ENCODE measurements at regions not wholly inside any gene's neighbourhood (a gene's known extent, or its start where the extent isn't known, plus 50 kb on each side); places are given as distances from the start of the nearest gene placed in this dataset.

DNA sequence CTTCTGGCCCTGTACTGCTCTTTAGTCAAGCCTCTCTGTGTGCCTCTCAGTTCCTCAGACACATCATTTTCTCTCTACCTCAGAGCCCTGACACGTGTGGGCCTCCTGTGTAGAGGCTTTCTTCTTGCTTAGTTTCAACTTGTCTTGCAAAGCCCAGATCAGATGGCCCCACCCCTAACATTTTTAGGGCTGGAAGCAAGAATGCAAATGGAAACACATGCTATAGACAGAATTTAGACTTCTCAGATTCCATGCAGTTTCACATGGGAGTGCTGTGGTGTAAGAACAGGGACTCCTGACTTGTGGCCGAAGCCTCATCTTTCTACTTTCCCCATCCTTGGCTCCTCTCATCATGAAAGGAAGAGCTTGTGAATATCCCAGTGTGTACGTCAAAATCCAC is 350.7 kb downstream of the DCHS2 start:
- H3K9me3 ChIP-seq (ENCODE audit: insufficient read depth, low read length), result no peaks in the 10 kb centered on the region
- no peaks in the 10 kb centered on the region for H4K20me1 ChIP-seq (ENCODE audit: low read depth, low read length)
- no peaks in the 10 kb centered on the region for H3K9me2 ChIP-seq (replicated peaks; ENCODE audit: insufficient read depth, low read length)
- H3K9ac ChIP-seq (ENCODE audit: low read length), result no peak overlapping the region
- no peak for TF ChIP-seq EZH2phosphoT487 (conservative IDR thresholded peaks at IDR 0.05; ENCODE audit: low read length)
- TF ChIP-seq, protein P1, sequence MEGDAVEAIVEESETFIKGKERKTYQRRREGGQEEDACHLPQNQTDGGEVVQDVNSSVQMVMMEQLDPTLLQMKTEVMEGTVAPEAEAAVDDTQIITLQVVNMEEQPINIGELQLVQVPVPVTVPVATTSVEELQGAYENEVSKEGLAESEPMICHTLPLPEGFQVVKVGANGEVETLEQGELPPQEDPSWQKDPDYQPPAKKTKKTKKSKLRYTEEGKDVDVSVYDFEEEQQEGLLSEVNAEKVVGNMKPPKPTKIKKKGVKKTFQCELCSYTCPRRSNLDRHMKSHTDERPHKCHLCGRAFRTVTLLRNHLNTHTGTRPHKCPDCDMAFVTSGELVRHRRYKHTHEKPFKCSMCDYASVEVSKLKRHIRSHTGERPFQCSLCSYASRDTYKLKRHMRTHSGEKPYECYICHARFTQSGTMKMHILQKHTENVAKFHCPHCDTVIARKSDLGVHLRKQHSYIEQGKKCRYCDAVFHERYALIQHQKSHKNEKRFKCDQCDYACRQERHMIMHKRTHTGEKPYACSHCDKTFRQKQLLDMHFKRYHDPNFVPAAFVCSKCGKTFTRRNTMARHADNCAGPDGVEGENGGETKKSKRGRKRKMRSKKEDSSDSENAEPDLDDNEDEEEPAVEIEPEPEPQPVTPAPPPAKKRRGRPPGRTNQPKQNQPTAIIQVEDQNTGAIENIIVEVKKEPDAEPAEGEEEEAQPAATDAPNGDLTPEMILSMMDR (IDR thresholded peaks at IDR 0.05; ENCODE audit: insufficient read depth, low read length, poor library complexity, severe bottlenecking), result no peak
- H2AFZ ChIP-seq (ENCODE audit: low read depth, low read length, severe bottlenecking), result no peak overlapping the region
- no peak overlapping the region for H3K4me2 ChIP-seq (ENCODE audit: low read depth, low read length, poor library complexity, severe bottlenecking)
- H3K4me3 ChIP-seq (ENCODE audit: insufficient read depth, low read length, poor library complexity, severe bottlenecking), result no peak overlapping the region
- H3K27me3 ChIP-seq (ENCODE audit: low read length), result no peaks in the 10 kb centered on the region
- H3K27ac ChIP-seq (ENCODE audit: low read depth, low read length), result no peak overlapping the region
- no peaks in the 10 kb centered on the region for H3F3A ChIP-seq (ENCODE audit: insufficient read depth)
- H3K79me2 ChIP-seq (ENCODE audit: insufficient read depth, low read length), result no peaks in the 10 kb centered on the region
- no peaks in the 10 kb centered on the region for H3K36me3 ChIP-seq (ENCODE audit: low read length)

DNA sequence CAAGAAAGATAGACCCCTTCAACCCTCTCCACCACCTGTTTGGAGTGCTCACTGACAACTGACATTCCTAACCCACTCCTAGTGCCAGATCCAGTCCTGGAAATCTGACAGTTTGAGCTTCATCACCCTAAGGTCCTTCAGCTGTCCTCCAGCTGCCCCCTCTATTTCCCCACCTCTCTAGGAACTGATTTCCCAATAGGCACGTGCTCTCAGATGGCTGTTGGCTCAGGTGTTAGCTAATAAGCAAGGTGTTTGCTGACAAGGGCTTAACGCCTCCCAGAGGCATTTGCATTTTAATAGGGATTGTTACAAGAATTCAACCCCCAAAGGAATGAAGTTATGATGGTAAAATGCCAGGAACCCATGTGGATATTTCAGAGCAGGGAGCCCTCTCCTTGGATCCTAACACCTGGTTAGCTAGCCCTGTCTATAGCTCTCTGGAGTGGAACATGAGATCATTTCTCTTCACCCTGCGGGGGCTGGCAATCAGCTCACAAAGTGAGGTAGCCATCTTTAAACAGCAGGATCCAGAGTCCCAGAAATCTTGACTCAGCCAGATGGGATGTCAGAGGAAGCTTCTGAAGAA is 348.5 kb upstream of the SFRP2 start:
- Histone ChIP-seq H3K79me2 (ENCODE audit: insufficient read depth, low read length) (no peaks in the 10 kb centered on the region), H3K9ac (ENCODE audit: low read length) (no peak overlapping the region), H3K9me3 (ENCODE audit: insufficient read depth, low read length) (no peaks in the 10 kb centered on the region), H2AFZ (ENCODE audit: low read depth, low read length, severe bottlenecking) (no peak overlapping the region), H3K36me3 (ENCODE audit: low read length) (no peaks in the 10 kb centered on the region), H3K9me2 (replicated peaks; ENCODE audit: insufficient read depth, low read length) (no peaks in the 10 kb centered on the region), H4K20me1 (ENCODE audit: low read depth, low read length) (no peaks in the 10 kb centered on the region), H3K4me3 (ENCODE audit: insufficient read depth, low read length, poor library complexity, severe bottlenecking) (no peak overlapping the region), H3F3A (ENCODE audit: insufficient read depth) (no peaks in the 10 kb centered on the region), H3K27me3 (ENCODE audit: low read length) (no peaks in the 10 kb centered on the region), H3K4me2 (ENCODE audit: low read depth, low read length, poor library complexity, severe bottlenecking) (no peak overlapping the region), H3K27ac (ENCODE audit: low read depth, low read length) (no peak overlapping the region)
- TF ChIP-seq, protein P1 (IDR thresholded peaks at IDR 0.05; ENCODE audit: insufficient read depth, low read length, poor library complexity, severe bottlenecking), result no peak
- no peak for TF ChIP-seq EZH2phosphoT487 (conservative IDR thresholded peaks at IDR 0.05; ENCODE audit: low read length)

DNA sequence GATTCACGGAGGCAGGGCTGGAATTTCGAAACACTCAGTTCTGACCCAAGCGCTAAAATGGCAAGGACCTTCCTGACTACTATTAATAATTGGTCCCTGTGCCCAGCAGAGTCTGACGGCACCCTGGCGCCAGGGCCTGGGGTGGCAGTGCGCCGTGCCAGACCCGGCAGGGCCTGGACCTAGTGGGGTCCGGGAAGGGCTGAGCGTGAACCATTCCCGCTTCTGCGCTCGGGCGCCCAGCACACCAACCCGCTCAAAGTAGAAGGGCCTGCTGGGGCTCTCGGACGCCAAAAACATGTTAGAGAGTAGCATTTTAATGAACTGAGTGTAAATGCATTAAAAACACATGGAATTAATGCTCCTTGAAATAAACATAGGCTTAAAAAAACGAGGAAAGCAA is 346.7 kb upstream of the SFRP2 start:
- Histone ChIP-seq H3K9me3 (ENCODE audit: insufficient read depth, low read length) (no peaks in the 10 kb centered on the region), H2AFZ (ENCODE audit: low read depth, low read length, severe bottlenecking) (no peak overlapping the region), H3K4me2 (ENCODE audit: low read depth, low read length, poor library complexity, severe bottlenecking) (no peak overlapping the region), H3K27ac (ENCODE audit: low read depth, low read length) (no peak overlapping the region), H3K27me3 (ENCODE audit: low read length) (no peaks in the 10 kb centered on the region), H3K9ac (ENCODE audit: low read length) (no peak overlapping the region), H3F3A (ENCODE audit: insufficient read depth) (no peaks in the 10 kb centered on the region), H4K20me1 (ENCODE audit: low read depth, low read length) (no peaks in the 10 kb centered on the region), H3K79me2 (ENCODE audit: insufficient read depth, low read length) (no peaks in the 10 kb centered on the region), H3K36me3 (ENCODE audit: low read length) (no peaks in the 10 kb centered on the region), H3K4me3 (ENCODE audit: insufficient read depth, low read length, poor library complexity, severe bottlenecking) (no peak overlapping the region), H3K9me2 (replicated peaks; ENCODE audit: insufficient read depth, low read length) (no peaks in the 10 kb centered on the region)
- no peak for TF ChIP-seq EZH2phosphoT487 (conservative IDR thresholded peaks at IDR 0.05; ENCODE audit: low read length)
- TF ChIP-seq, protein P1 (IDR thresholded peaks at IDR 0.05; ENCODE audit: insufficient read depth, low read length, poor library complexity, severe bottlenecking), result no peak
